Adrenal gland (tissue), 9 donors: ENCODE measurements at regions not wholly inside any gene's neighbourhood (a gene's known extent, or its start where the extent isn't known, plus 50 kb on each side); places are given as distances from the start of the nearest gene placed in this dataset.

Experiments
- DNase-seq, 7 donors: peaks; one replicate each; pipeline ENCODE4 v3.0.0-alpha.2; 2019 to 2020
- H3K27ac ChIP-seq, 5 donors: fragments of 200-600 bp; sonication (generic) in 4 of 5; 1 replicate in 3 of 5; 2 replicates in 2 of 5; pipeline versions ENCODE4 v1.5.1 to v1.8.0; 2016 to 2020; ENCODE audit warnings: mild to moderate bottlenecking in 1 of 5
- H3K27me3 ChIP-seq: fragments of 200-600 bp; 2 replicates; pipeline ENCODE4 v1.8.0; 2021
- H3K36me3 ChIP-seq, 2 donors: fragments of 200-600 bp; replicated peaks in 1 of 2; 1 replicate in 1 of 2; 2 replicates in 1 of 2; pipeline versions ENCODE4 v1.5.1 to v1.8.0; 2018 to 2022
- H3K4me1 ChIP-seq, 2 donors: fragments of 200-600 bp; replicated peaks in 1 of 2; 1 replicate in 1 of 2; 2 replicates in 1 of 2; pipeline versions ENCODE4 v1.5.1 to v1.8.0; 2018 to 2021
- H3K4me3 ChIP-seq, 4 donors: fragments of 200-600 bp; sonication (generic) in 3 of 4; one replicate each; pipeline ENCODE4 v1.5.1; 2016 to 2018
- H3K9me3 ChIP-seq, 3 donors: fragments of 200-600 bp; sonication (generic) in 1 of 3; replicated peaks in 1 of 3; 1 replicate in 2 of 3; 2 replicates in 1 of 3; pipeline versions ENCODE4 v1.5.1 to v1.8.0; 2016 to 2021
- CTCF ChIP-seq, 6 experiments: fragments of 450-650 bp in 4 of 6; fragments of 200-600 bp in 2 of 6; sonication (generic) in 1 of 6; IDR thresholded peaks; 1 replicate in 5 of 6; 2 replicates in 1 of 6; pipeline versions ENCODE4 v1.5.1 to v1.8.0; 2016 to 2021; ENCODE audit warnings: antibody characterized with exemption in 6 of 6, mild to moderate bottlenecking in 2 of 6, moderate library complexity in 1 of 6
- POLR2A ChIP-seq, 2 donors: fragments of 450-650 bp; IDR thresholded peaks; one replicate each; pipeline ENCODE4 v1.6.1; 2017; ENCODE audit warnings: antibody characterized with exemption in 2 of 2, mild to moderate bottlenecking in 2 of 2, moderate library complexity in 1 of 2
- WGBS, 4 donors: extraction: QIAGEN DNeasy Blood & Tissue Kit in 2 of 4; methylation state at CpG; one replicate each; pipeline versions ENCODE4 v1.1.5 to v1.1.7; 2013 to 2017; 5-methylcytosine and 5-hydroxymethylcytosine counted together
- intact Hi-C, 2 donors: fragments of 100-400 bp; cut with DNase I; formaldehyde crosslinking; loops; one replicate each; pipeline versions ENCODE4 v1.14.1 to v1.15.0; 2022 to 2023
- donor health status: healthy with polysubstance abuse.
- donor health status: Bipolar disorder and iron deficiency.
- donor health status: DM: yes; HTN: yes; CAD: no.
- donor health status: DM: no; HTN: no; CAD: no.
- donor health status: DM: no; HTN: no; CAD: no.

GRCh38 chr12:91397866-91398532 is 215.4 kb upstream of the DCN start:
- WGBS, 4 donors = 88 to 97% (median 92%) methylated on average over 4 of the region's 4 CpGs
- H3K27me3 ChIP-seq = no peaks in the 10 kb centered on the region
- no peaks in the 10 kb centered on the region for H3K9me3 ChIP-seq
- H3K27ac ChIP-seq = no peak overlapping the region
- DNase-seq = no peak
- TF ChIP-seq CTCF (IDR thresholded peaks at IDR 0.05) (no peak), POLR2A (IDR thresholded peaks at IDR 0.05) (no peak)
- no peaks in the 10 kb centered on the region for H3K4me1 ChIP-seq
- intact Hi-C loops = no loop called here
- H3K4me3 ChIP-seq = no peak overlapping the region
- no peaks in the 10 kb centered on the region for H3K36me3 ChIP-seq

GRCh38 chr12:91396293-91396692 is 213.7 kb upstream of the DCN start:
- Histone ChIP-seq H3K4me1 (no peaks in the 10 kb centered on the region), H3K27me3 (no peaks in the 10 kb centered on the region), H3K36me3 (no peaks in the 10 kb centered on the region), H3K9me3 (no peaks in the 10 kb centered on the region), H3K4me3 (no peak overlapping the region), H3K27ac (no peak overlapping the region)
- TF ChIP-seq CTCF (IDR thresholded peaks at IDR 0.05) = no peak
- no peak for TF ChIP-seq POLR2A (IDR thresholded peaks at IDR 0.05)
- DNase-seq = no peak
- intact Hi-C loops = no loop called here

- TF ChIP-seq CTCF (IDR thresholded peaks at IDR 0.05) = no peak
- TF ChIP-seq POLR2A (IDR thresholded peaks at IDR 0.05) = no peak
- intact Hi-C loops = no loop called here
Measured at GRCh38 chr12:91395628-91396135, 213.1 kb upstream of the DCN start.

GRCh38 chr12:91394903-91395302 is 212.3 kb upstream of the DCN start:
- 80 to 100% (median 98%) methylated on average over 1 of the region's 1 CpG; no CpG with 5 or more reads in 1 of the 4 donors for WGBS, 4 donors
- no peaks in the 10 kb centered on the region for H3K4me1 ChIP-seq
- intact Hi-C loops = no loop called here
- no peak for DNase-seq
- no peaks in the 10 kb centered on the region for H3K27me3 ChIP-seq
- H3K9me3 ChIP-seq = no peaks in the 10 kb centered on the region
- H3K36me3 ChIP-seq = no peaks in the 10 kb centered on the region
- TF ChIP-seq POLR2A (IDR thresholded peaks at IDR 0.05) (no peak), CTCF (IDR thresholded peaks at IDR 0.05) (no peak)
- H3K4me3 ChIP-seq = no peak overlapping the region
- no peak overlapping the region for H3K27ac ChIP-seq

More at GRCh38 chr12:91395628-91396135, 213.1 kb upstream of the DCN start:
- Histone ChIP-seq H3K36me3 (no peaks in the 10 kb centered on the region), H3K27ac (no peak overlapping the region), H3K4me1 (no peaks in the 10 kb centered on the region), H3K4me3 (no peak overlapping the region), H3K27me3 (no peaks in the 10 kb centered on the region), H3K9me3 (no peaks in the 10 kb centered on the region)
- DNase-seq = no peak
- WGBS, 4 donors = 70 to 86% (median 75%) methylated on average over 4 to 5 of the region's 5 CpGs
